H9 (cell line): ENCODE measurements at regions not wholly inside any gene's neighbourhood (a gene's known extent, or its start where the extent isn't known, plus 50 kb on each side); places are given as distances from the start of the nearest gene placed in this dataset.

Experiments
- DNase-seq: peaks from one replicate; pipeline ENCODE4 v3.0.0-alpha.2; 2017
- H2AFZ ChIP-seq: one replicate; pipeline ENCODE4 v1.6.1; 2013; ENCODE audit warnings: mild to moderate bottlenecking, low read length, control low read depth, moderate library complexity
- H2AK5ac ChIP-seq: 2 replicates; pipeline ENCODE4 v1.6.1; 2013; ENCODE audit warnings: low read length, control low read depth, mixed read lengths; ENCODE audit not compliant: insufficient read length
- H2BK120ac ChIP-seq: one replicate; pipeline ENCODE4 v1.6.1; 2013; ENCODE audit warnings: low read depth, mild to moderate bottlenecking, low read length, control low read depth, inconsistent platforms; ENCODE audit not compliant: poor library complexity, severe bottlenecking
- H2BK12ac ChIP-seq: 2 replicates; pipeline ENCODE4 v1.6.1; 2013; ENCODE audit warnings: low read length, control low read depth, mixed read lengths, low read depth; ENCODE audit not compliant: insufficient read length
- H2BK15ac ChIP-seq: 2 replicates; pipeline ENCODE4 v1.6.1; 2013; ENCODE audit warnings: low read depth, low read length, control low read depth
- H2BK20ac ChIP-seq: one replicate; pipeline ENCODE4 v1.6.1; 2013; ENCODE audit warnings: low read depth, mild to moderate bottlenecking, low read length, control low read depth, inconsistent platforms; ENCODE audit not compliant: poor library complexity, severe bottlenecking
- H2BK5ac ChIP-seq: 2 replicates; pipeline ENCODE4 v1.6.1; 2013; ENCODE audit warnings: low read length, control low read depth, mixed read lengths; ENCODE audit not compliant: insufficient read length
- H3K14ac ChIP-seq: 2 replicates; pipeline ENCODE4 v1.6.1; 2013; ENCODE audit warnings: low read length, control low read depth; ENCODE audit not compliant: insufficient read depth
- H3K18ac ChIP-seq: 2 replicates; pipeline ENCODE4 v1.6.1; 2013; ENCODE audit warnings: low read depth, mild to moderate bottlenecking, mixed read lengths, low read length, control low read depth; ENCODE audit not compliant: insufficient read length
- H3K23ac ChIP-seq: 2 replicates; pipeline ENCODE4 v1.6.1; 2013; ENCODE audit warnings: low read length, control low read depth, mixed read lengths, low read depth; ENCODE audit not compliant: insufficient read length
- H3K23me2 ChIP-seq: 2 replicates; pipeline ENCODE4 v1.6.1; 2013; ENCODE audit warnings: low read depth, mild to moderate bottlenecking, mixed read lengths, low read length, control low read depth; ENCODE audit not compliant: insufficient read length, poor library complexity, severe bottlenecking
- H3K27ac ChIP-seq: 2 replicates; pipeline ENCODE4 v1.5.1; 2013; ENCODE audit warnings: low read length, control low read depth, mixed read lengths, low read depth; ENCODE audit not compliant: insufficient read length
- H3K27me3 ChIP-seq: 2 replicates; pipeline ENCODE4 v1.6.1; 2013; ENCODE audit warnings: low read length, control low read depth, inconsistent platforms; ENCODE audit not compliant: insufficient read depth
- H3K4ac ChIP-seq: 2 replicates; pipeline ENCODE4 v1.6.1; 2013; ENCODE audit warnings: low read depth, mild to moderate bottlenecking, control low read depth, inconsistent platforms, low read length, moderate library complexity
- H3K4me1 ChIP-seq: 2 replicates; pipeline ENCODE4 v1.6.1; 2013; ENCODE audit warnings: low read length, control low read depth, inconsistent platforms; ENCODE audit not compliant: insufficient read depth
- H3K4me2 ChIP-seq: 2 replicates; pipeline ENCODE4 v1.6.1; 2013; ENCODE audit warnings: low read length, control low read depth, mixed read lengths; ENCODE audit not compliant: insufficient read length, insufficient read depth
- H3K56ac ChIP-seq: 2 replicates; pipeline ENCODE4 v1.6.1; 2013; ENCODE audit warnings: low read depth, mild to moderate bottlenecking, mixed read lengths, low read length, control low read depth; ENCODE audit not compliant: insufficient read length
- H3K79me1 ChIP-seq: 2 replicates; pipeline ENCODE4 v1.6.1; 2013; ENCODE audit warnings: low read depth, mild to moderate bottlenecking, moderate library complexity, low read length, control low read depth, inconsistent platforms; ENCODE audit not compliant: insufficient read depth, poor library complexity, severe bottlenecking
- H3K79me2 ChIP-seq: 2 replicates; pipeline ENCODE4 v1.6.1; 2013; ENCODE audit warnings: low read length, control low read depth, inconsistent platforms; ENCODE audit not compliant: insufficient read depth
- H3K9ac ChIP-seq: 2 replicates; pipeline ENCODE4 v1.6.1; 2013; ENCODE audit warnings: low read length, control low read depth, mixed read lengths; ENCODE audit not compliant: insufficient read length; ENCODE audit errors: extremely low read depth
- H3K9me3 ChIP-seq: one replicate; pipeline ENCODE4 v1.6.1; 2013; ENCODE audit warnings: low read depth, low read length, inconsistent platforms; ENCODE audit not compliant: control insufficient read depth
- H3T11ph ChIP-seq: one replicate; pipeline ENCODE4 v1.6.1; 2013; ENCODE audit warnings: mild to moderate bottlenecking, low read length, control low read depth, inconsistent platforms
- H4K20me1 ChIP-seq: one replicate; pipeline ENCODE4 v1.6.1; 2013; ENCODE audit not compliant: control insufficient read depth, insufficient read length, insufficient read depth
- H4K5ac ChIP-seq: 2 replicates; pipeline ENCODE4 v1.6.1; 2013; ENCODE audit warnings: low read depth, mild to moderate bottlenecking, mixed read lengths, low read length, control low read depth; ENCODE audit not compliant: insufficient read length
- H4K8ac ChIP-seq: replicated peaks from 2 replicates; pipeline ENCODE4 v1.6.1; 2013; ENCODE audit warnings: low read length, control low read depth, mixed read lengths, low read depth; ENCODE audit not compliant: insufficient read length
- H4K91ac ChIP-seq: 2 replicates; pipeline ENCODE4 v1.6.1; 2013; ENCODE audit warnings: low read depth, mild to moderate bottlenecking, moderate library complexity, mixed read lengths, low read length, control low read depth; ENCODE audit not compliant: insufficient read length
- H3K27ac Mint-ChIP-seq, 3 experiments: 2 replicates in 2 of 3; 3 replicates in 1 of 3; pipeline ENCODE4 v1.8.0; 2020 to 2021; ENCODE audit warnings: mixed read lengths in 3 of 3, mild to moderate bottlenecking in 1 of 3, moderate library complexity in 1 of 3
- H3K27me3 Mint-ChIP-seq: 2 replicates; pipeline ENCODE4 v1.8.0; 2021; ENCODE audit warnings: low read depth, mild to moderate bottlenecking, moderate library complexity, mixed read lengths
- H3K36me3 Mint-ChIP-seq, 3 experiments: 2 replicates in 2 of 3; 3 replicates in 1 of 3; pipeline ENCODE4 v1.8.0; 2020 to 2021; ENCODE audit warnings: low read depth in 3 of 3, mixed read lengths in 3 of 3; ENCODE audit not compliant: insufficient read depth in 1 of 3
- H3K4me1 Mint-ChIP-seq, 2 experiments: 2 replicates each; pipeline ENCODE4 v1.8.0; 2020; ENCODE audit warnings: mixed read lengths in 2 of 2
- H3K4me3 Mint-ChIP-seq, 2 experiments: 2 replicates in 1 of 2; 3 replicates in 1 of 2; pipeline ENCODE4 v1.8.0; 2020 to 2021; ENCODE audit warnings: mild to moderate bottlenecking in 2 of 2, mixed read lengths in 2 of 2, moderate library complexity in 1 of 2
- H3K9me3 Mint-ChIP-seq, 2 experiments: 2 replicates in 1 of 2; 3 replicates in 1 of 2; pipeline ENCODE4 v1.8.0; 2020; ENCODE audit warnings: mild to moderate bottlenecking in 2 of 2, mixed read lengths in 2 of 2, moderate library complexity in 1 of 2
- WGBS: extraction: QIAGEN DNeasy Blood & Tissue Kit; methylation state at CpG from one replicate; pipeline ENCODE4 v1.1.7; 2013; ENCODE audit warnings: missing lambda C conversion rate, low lambda C conversion rate, mixed read lengths; ENCODE audit not compliant: insufficient read length; ENCODE audit errors: extremely low coverage; 5-methylcytosine and 5-hydroxymethylcytosine counted together
- TF ChIP-seq, protein P1 (sequence below): fragments of 200-600 bp; sonication (generic); conservative IDR thresholded peaks from 3 replicates; pipeline ENCODE4 v1.8.0; 2021; ENCODE audit warnings: antibody characterized with exemption, mild to moderate bottlenecking

GRCh38 chr5:33315189-33315588, 125.6 kb upstream of the TARS1 start:
- Histone ChIP-seq H2AK5ac (no peak overlapping the region), H2BK5ac (no peak overlapping the region), H3K79me1 (no peaks in the 10 kb centered on the region), H3K4ac (no peak overlapping the region), H2BK15ac (no peak overlapping the region), H2BK20ac (no peak overlapping the region), H3K9me3 (no peaks in the 10 kb centered on the region), H4K8ac (no peak overlapping the region), H3K4me1 (no peaks in the 10 kb centered on the region), H3K23ac (no peak overlapping the region), H4K20me1 (no peaks in the 10 kb centered on the region), H3K79me2 (no peaks in the 10 kb centered on the region), H2BK12ac (no peak overlapping the region), H3K23me2 (no peaks in the 10 kb centered on the region), H4K91ac (no peak overlapping the region), H3K9ac (no peak overlapping the region), H3K27ac (no peak overlapping the region), H3K4me2 (no peak overlapping the region), H4K5ac (no peak overlapping the region), H3T11ph (no peak overlapping the region), H3K18ac (no peak overlapping the region), H3K56ac (no peak overlapping the region), H2BK120ac (no peak overlapping the region), H3K14ac (no peak overlapping the region), H2AFZ (no peak overlapping the region), H3K27me3 (no peaks in the 10 kb centered on the region)
- no peaks in the 10 kb centered on the region for H3K36me3 Mint-ChIP-seq
- no peak overlapping the region for H3K27ac Mint-ChIP-seq
- H3K4me3 Mint-ChIP-seq = no peak overlapping the region
- no peak for DNase-seq
- H3K4me1 Mint-ChIP-seq = no peaks in the 10 kb centered on the region
- no peaks in the 10 kb centered on the region for H3K27me3 Mint-ChIP-seq
- no peaks in the 10 kb centered on the region for H3K9me3 Mint-ChIP-seq
- no CpG with 5 or more reads among the region's 1 CpG for WGBS
- TF ChIP-seq, protein P1, sequence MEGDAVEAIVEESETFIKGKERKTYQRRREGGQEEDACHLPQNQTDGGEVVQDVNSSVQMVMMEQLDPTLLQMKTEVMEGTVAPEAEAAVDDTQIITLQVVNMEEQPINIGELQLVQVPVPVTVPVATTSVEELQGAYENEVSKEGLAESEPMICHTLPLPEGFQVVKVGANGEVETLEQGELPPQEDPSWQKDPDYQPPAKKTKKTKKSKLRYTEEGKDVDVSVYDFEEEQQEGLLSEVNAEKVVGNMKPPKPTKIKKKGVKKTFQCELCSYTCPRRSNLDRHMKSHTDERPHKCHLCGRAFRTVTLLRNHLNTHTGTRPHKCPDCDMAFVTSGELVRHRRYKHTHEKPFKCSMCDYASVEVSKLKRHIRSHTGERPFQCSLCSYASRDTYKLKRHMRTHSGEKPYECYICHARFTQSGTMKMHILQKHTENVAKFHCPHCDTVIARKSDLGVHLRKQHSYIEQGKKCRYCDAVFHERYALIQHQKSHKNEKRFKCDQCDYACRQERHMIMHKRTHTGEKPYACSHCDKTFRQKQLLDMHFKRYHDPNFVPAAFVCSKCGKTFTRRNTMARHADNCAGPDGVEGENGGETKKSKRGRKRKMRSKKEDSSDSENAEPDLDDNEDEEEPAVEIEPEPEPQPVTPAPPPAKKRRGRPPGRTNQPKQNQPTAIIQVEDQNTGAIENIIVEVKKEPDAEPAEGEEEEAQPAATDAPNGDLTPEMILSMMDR = no peak
